Esophagus muscularis mucosa (tissue), 3 donors: ENCODE measurements at regions not wholly inside any gene's neighbourhood (a gene's known extent, or its start where the extent isn't known, plus 50 kb on each side); places are given as distances from the start of the nearest gene placed in this dataset.

Experiments used
- POLR2A ChIP-seq: fragments of 450-650 bp; IDR thresholded peaks from one replicate; pipeline ENCODE4 v1.6.1; 2017; ENCODE audit warnings: antibody characterized with exemption, moderate library complexity, mild to moderate bottlenecking, low read depth
- TF ChIP-seq, protein P1 (sequence below), 3 experiments: fragments of 200-600 bp in 2 of 3; fragments of 450-650 bp in 1 of 3; sonication (generic) in 2 of 3; IDR thresholded peaks; one replicate each; pipeline ENCODE4 v1.5.1; 2017 to 2019; ENCODE audit warnings: antibody characterized with exemption in 3 of 3, mild to moderate bottlenecking in 2 of 3, moderate library complexity in 1 of 3

DNA sequence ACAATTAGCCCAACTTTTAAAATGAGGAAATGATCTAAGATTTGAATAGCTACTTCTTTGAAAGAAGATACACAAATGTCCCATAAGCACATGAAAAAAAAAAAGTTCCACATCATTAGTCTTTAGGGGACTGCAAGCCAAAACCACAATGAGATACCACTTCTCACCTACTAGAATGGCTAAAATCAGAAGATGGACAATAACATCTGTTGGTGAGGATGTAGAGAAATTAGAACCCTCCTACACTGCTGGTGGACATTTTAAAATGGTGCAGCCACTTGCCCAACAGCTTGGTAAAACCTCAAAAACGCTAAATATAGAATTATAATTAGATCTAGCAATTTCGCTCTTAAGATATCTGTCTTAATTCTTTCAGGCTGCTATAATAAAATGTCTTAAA is 77.1 kb downstream of the MEX3B start:
- TF ChIP-seq, protein P1, sequence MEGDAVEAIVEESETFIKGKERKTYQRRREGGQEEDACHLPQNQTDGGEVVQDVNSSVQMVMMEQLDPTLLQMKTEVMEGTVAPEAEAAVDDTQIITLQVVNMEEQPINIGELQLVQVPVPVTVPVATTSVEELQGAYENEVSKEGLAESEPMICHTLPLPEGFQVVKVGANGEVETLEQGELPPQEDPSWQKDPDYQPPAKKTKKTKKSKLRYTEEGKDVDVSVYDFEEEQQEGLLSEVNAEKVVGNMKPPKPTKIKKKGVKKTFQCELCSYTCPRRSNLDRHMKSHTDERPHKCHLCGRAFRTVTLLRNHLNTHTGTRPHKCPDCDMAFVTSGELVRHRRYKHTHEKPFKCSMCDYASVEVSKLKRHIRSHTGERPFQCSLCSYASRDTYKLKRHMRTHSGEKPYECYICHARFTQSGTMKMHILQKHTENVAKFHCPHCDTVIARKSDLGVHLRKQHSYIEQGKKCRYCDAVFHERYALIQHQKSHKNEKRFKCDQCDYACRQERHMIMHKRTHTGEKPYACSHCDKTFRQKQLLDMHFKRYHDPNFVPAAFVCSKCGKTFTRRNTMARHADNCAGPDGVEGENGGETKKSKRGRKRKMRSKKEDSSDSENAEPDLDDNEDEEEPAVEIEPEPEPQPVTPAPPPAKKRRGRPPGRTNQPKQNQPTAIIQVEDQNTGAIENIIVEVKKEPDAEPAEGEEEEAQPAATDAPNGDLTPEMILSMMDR (IDR thresholded peaks at IDR 0.05) = no peak
- TF ChIP-seq POLR2A = no peak
